ENCODE measurements at regions not wholly inside any gene's neighbourhood (a gene's known extent, or its start where the extent isn't known, plus 50 kb on each side); places are given as distances from the start of the nearest gene placed in this dataset.

GRCh38 chr7:109545686-109546085, 976.0 kb downstream of the DNAJB9 start (continued):
- TF ChIP-seq, protein P1, sequence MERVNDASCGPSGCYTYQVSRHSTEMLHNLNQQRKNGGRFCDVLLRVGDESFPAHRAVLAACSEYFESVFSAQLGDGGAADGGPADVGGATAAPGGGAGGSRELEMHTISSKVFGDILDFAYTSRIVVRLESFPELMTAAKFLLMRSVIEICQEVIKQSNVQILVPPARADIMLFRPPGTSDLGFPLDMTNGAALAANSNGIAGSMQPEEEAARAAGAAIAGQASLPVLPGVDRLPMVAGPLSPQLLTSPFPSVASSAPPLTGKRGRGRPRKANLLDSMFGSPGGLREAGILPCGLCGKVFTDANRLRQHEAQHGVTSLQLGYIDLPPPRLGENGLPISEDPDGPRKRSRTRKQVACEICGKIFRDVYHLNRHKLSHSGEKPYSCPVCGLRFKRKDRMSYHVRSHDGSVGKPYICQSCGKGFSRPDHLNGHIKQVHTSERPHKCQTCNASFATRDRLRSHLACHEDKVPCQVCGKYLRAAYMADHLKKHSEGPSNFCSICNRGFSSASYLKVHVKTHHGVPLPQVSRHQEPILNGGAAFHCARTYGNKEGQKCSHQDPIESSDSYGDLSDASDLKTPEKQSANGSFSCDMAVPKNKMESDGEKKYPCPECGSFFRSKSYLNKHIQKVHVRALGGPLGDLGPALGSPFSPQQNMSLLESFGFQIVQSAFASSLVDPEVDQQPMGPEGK (CRISPR knock-in tag; IDR thresholded peaks at IDR 0.05) = no peak
- no peak for TF ChIP-seq SIX1 (CRISPR knock-in tag; IDR thresholded peaks at IDR 0.05; ENCODE audit: borderline replicate concordance)

DNA sequence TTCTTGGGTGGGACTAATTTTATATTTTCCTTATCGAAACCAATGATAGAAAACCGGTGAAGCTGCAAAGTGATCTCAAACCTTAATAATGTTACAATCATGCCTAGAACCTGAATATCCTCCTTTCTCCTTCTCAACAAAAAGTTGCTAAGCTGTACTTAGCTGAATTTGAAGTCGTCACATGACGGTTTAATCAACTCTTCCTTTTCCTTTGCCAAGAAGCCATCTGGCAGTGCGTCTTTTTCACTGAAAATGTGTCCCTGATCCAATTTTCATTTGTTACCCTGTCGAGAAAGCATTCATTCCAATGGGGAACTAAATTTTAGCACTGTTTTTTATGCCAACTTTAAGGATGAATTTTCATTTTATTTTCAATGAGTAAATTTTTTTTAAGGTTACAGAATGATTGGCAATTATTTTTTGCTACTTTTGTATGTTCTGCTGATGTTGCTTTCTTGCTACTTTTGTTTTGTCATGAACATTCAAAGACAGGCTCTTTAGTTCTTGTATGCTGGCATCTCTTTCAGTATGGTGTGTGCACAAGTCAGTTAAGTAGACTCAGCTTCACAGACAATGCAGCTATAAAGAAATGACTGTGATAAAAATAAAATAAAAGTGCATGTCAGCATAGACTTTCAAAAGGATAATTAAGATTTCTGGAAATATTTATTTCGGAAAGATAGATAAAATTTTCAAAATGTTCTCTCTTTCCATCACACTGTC, 980.0 kb downstream of the DNAJB9 start:
- in situ Hi-C loops (cut with HindIII; ENCODE audit: extremely low pct_ligation_motif_present, low pct_unique_long_range_greater_than_20kb) = no loop called here
- no peaks in the 10 kb centered on the region for H3K79me2 ChIP-seq (ENCODE audit: insufficient read depth, low read length)
- ChIA-PET CTCF (ENCODE audit: low intra/inter-chr PET ratio, low total read pairs) (no interaction called here), POLR2A (no interaction called here)
- no peaks in the 10 kb centered on the region for H3K4me1 ChIP-seq (ENCODE audit: insufficient read depth, low read length)
- no peaks in the 10 kb centered on the region for H3K27me3 ChIP-seq (ENCODE audit: control insufficient read depth in 1 of 2, insufficient read depth in 2 of 2, low read length in 2 of 2)
- H3K4me3 ChIP-seq (replicated peaks in 1 of 3; ENCODE audit: insufficient read depth in 1 of 3, low read depth in 2 of 3, low read length in 3 of 3) = no peak overlapping the region
- no peak overlapping the region for H3K4me2 ChIP-seq (ENCODE audit: low read depth, low read length)
- H4K20me1 ChIP-seq (ENCODE audit: insufficient read depth, low read length) = no peaks in the 10 kb centered on the region
- no peak overlapping the region for H3K9ac ChIP-seq (ENCODE audit: insufficient read depth, low read depth, low read length)
- H3K9me3 ChIP-seq (ENCODE audit: low read length) = peaks cover 32% of the 10 kb centered on the region; the same call in 1 of the 2 replicates
- H3K36me3 ChIP-seq (replicated peaks in 1 of 2; ENCODE audit: control insufficient read depth in 1 of 2, insufficient read depth in 2 of 2, low read length in 2 of 2) = no peaks in the 10 kb centered on the region
- WGBS (ENCODE audit: low lambda C conversion rate) = 2% methylated on average over 7 of the region's 7 CpGs
- no TSS peak for BruUV-seq (replicated peaks)
- intact Hi-C loops (cut with micrococcal nuclease; ENCODE audit: unreplicated experiment) = no loop called here
- no peak for ATAC-seq
- no peak overlapping the region for H3K27ac ChIP-seq (ENCODE audit: extremely low read length, insufficient read depth, low read length)
- no peak for FAIRE-seq
- H2AFZ ChIP-seq (ENCODE audit: low read length) = no peak overlapping the region
- no peak for DNase-seq (ENCODE audit: low spot score)
- no peak for TF ChIP-seq SP1 (IDR thresholded peaks at IDR 0.05)
- no peak for TF ChIP-seq SP1 (CRISPR knock-in tag; IDR thresholded peaks at IDR 0.05)
- TF ChIP-seq ZMAT3 (CRISPR knock-in tag; conservative IDR thresholded peaks at IDR 0.05) = no peak
- TF ChIP-seq, protein P2, sequence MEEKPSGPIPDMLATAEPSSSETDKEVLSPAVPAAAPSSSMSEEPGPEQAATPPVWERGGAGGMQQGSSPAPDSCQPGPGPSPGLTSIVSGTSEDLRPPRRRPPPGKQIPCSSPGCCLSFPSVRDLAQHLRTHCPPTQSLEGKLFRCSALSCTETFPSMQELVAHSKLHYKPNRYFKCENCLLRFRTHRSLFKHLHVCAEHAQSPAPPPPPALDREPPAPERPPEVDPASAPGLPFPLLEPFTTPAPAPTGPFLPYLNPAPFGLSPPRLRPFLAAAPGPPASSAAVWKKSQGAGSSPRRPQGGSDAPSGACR (CRISPR knock-in tag; IDR thresholded peaks at IDR 0.05) = no peak
- TF ChIP-seq ZBTB46 (CRISPR knock-in tag; IDR thresholded peaks at IDR 0.05; ENCODE audit: borderline replicate concordance) = no peak
- TF ChIP-seq MAF1 (CRISPR knock-in tag; IDR thresholded peaks at IDR 0.05; ENCODE audit: borderline replicate concordance) = no peak
- TF ChIP-seq SUZ12 (IDR thresholded peaks at IDR 0.05; ENCODE audit: low read depth, low read length) = no peak
- TF ChIP-seq REL (CRISPR knock-in tag; conservative IDR thresholded peaks at IDR 0.05) = no peak
- TF ChIP-seq ZFAT (CRISPR knock-in tag; conservative IDR thresholded peaks at IDR 0.05) = no peak
- TF ChIP-seq ZBED4 (CRISPR knock-in tag; IDR thresholded peaks at IDR 0.05; ENCODE audit: borderline replicate concordance) = no peak
- no peak for TF ChIP-seq HDAC1 (CRISPR knock-in tag; IDR thresholded peaks at IDR 0.05)
